Bronchial epithelial cell (primary cell): ENCODE measurements at regions not wholly inside any gene's neighbourhood (a gene's known extent, or its start where the extent isn't known, plus 50 kb on each side); places are given as distances from the start of the nearest gene placed in this dataset.

Experiments
- DNase-seq: peaks from one replicate; pipeline ENCODE4 v3.0.0-alpha.2; 2010; ENCODE audit warnings: low read depth
- FAIRE-seq: peaks from 2 replicates; lab custom pipeline; 2011; peaks lifted over from hg19 to GRCh38; lab: Jason Lieb, UNC
- H3K27me3 ChIP-seq: 2 replicates; pipeline ENCODE4 v1.5.1; 2011; ENCODE audit warnings: low read length; ENCODE audit not compliant: control insufficient read depth, insufficient read depth
- H3K36me3 ChIP-seq: 2 replicates; pipeline ENCODE4 v1.5.1; 2011; ENCODE audit warnings: low read length; ENCODE audit not compliant: control insufficient read depth, insufficient read depth
- H3K4me3 ChIP-seq: 2 replicates; pipeline ENCODE4 v1.5.1; 2011; ENCODE audit warnings: mild to moderate bottlenecking, low read depth, low read length, control low read depth
- TF ChIP-seq, protein P1 (sequence below): IDR thresholded peaks from 2 replicates; pipeline ENCODE4 v1.5.1; 2011; ENCODE audit warnings: mild to moderate bottlenecking, moderate library complexity, low read length, control low read depth, inconsistent platforms; ENCODE audit not compliant: insufficient read depth, severe bottlenecking

DNA sequence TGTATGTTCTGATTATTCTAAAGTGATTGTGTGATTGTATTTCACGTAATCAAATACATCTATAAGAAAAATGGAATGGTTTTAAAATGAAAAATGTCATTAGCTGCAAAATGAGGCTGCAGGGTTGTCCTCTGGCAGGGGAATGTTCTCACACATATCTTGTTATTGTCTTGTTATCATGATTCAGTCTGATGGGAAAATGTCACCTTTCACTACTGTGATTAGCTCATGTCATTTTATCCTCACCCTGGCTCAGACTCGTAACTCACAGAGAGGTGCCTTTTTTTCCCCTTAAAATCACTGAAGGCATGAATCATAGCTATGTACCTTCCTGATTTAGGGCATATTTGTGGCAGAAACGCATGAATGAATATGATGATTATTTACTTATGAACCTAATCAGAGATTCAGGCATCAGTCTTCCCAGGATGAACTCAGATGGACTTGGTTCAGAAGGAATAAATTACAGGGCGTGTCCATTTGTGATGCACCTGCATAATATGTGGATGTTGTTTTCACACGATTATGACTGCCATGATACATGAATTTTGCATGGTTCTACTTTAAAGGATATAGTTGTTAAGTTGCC is 1339.2 kb downstream of the AACS start:
- Histone ChIP-seq H3K36me3 (no peaks in the 10 kb centered on the region), H3K4me3 (no peak overlapping the region), H3K27me3 (no peaks in the 10 kb centered on the region)
- TF ChIP-seq, protein P1, sequence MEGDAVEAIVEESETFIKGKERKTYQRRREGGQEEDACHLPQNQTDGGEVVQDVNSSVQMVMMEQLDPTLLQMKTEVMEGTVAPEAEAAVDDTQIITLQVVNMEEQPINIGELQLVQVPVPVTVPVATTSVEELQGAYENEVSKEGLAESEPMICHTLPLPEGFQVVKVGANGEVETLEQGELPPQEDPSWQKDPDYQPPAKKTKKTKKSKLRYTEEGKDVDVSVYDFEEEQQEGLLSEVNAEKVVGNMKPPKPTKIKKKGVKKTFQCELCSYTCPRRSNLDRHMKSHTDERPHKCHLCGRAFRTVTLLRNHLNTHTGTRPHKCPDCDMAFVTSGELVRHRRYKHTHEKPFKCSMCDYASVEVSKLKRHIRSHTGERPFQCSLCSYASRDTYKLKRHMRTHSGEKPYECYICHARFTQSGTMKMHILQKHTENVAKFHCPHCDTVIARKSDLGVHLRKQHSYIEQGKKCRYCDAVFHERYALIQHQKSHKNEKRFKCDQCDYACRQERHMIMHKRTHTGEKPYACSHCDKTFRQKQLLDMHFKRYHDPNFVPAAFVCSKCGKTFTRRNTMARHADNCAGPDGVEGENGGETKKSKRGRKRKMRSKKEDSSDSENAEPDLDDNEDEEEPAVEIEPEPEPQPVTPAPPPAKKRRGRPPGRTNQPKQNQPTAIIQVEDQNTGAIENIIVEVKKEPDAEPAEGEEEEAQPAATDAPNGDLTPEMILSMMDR = no peak
- DNase-seq = no peak
- FAIRE-seq = no peak

DNA sequence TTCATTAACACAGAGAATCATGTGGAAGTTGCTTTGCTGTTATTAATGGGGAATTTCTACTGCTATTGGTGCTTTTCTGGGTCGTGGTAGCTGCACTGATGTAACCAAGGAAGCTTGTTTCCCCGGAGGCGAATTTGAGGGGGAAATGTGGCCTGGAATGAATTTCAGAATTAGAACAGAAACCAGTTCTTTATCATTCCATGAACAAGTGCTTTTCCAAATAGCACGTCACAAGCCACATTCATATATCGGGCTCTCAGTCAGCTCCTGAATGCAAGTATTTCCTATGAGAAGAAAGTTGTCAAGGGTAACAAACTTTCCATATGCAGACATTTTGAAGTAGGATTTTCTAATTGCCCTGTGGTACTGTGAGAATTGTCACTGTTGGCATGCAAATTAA is 1353.2 kb downstream of the AACS start:
- no peaks in the 10 kb centered on the region for H3K27me3 ChIP-seq

DNA sequence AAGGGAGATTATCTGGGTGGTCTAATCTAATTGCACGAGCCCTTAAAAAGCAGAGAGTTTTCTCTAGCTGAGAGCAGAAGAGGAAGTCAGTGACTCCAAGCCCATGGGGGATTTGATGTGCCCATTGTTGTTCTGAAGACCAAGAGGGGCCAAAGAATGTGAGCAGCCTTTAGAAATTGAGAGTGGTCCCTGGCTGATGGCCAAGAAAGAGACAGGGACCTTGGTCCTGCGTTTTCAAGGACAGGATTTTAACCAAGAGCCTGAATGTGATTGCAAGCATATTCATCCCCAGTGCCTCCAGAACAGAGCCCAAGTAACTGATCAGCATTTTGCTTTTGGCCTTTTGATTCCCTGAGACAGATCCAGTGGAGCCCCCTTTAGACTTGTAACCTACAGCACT is 1353.9 kb downstream of the AACS start:
- FAIRE-seq = no peak
- TF ChIP-seq, protein P1 = no peak
- no peaks in the 10 kb centered on the region for H3K27me3 ChIP-seq
- DNase-seq = no peak
- H3K4me3 ChIP-seq = no peak overlapping the region
- no peaks in the 10 kb centered on the region for H3K36me3 ChIP-seq

More for the DNA sequence above, 1353.2 kb downstream of the AACS start:
- Histone ChIP-seq H3K36me3 (no peaks in the 10 kb centered on the region), H3K4me3 (no peak overlapping the region)
- TF ChIP-seq, protein P1 = no peak
- DNase-seq = no peak
- FAIRE-seq = no peak

DNA sequence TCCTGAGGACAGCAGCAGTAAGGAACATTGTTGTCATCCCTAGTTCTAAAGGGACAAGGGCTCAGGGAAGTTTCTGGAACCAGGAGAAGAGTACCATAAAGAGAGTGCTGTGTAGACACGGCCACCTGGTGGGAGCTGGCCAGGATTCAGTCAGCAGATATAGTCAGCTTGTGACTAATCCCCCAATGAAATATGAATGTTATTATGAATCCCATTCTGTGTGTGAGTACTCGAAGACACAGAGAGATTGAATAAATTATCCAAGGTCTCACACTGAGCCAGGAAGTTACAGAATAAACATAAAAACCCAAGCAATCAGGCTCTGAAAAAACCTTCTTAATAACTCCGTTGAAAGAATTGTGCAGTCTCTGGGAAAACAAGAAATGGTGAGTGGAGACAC is 1359.5 kb downstream of the AACS start:
- TF ChIP-seq, protein P1 = no peak

DNA sequence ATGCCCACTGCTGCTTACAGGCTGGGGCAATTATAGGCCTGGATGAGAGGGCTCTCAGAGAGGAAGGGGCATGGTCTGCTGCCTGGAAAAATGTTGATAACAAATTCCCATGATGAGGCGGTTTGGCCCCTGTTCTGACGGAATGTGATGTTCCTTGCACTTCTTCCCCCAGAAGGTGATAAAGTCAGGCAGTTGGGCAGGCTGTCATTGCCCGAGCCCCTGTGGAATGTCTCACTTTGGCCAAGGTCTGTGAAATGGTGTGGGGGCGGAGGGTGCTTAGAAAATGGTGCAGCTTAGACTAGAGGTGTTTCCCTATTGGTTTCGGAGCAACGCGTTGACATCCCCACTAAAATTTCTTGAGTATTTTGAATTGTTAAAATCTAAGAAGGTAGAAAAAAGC is 1360.0 kb downstream of the AACS start:
- no peak overlapping the region for H3K4me3 ChIP-seq
- TF ChIP-seq, protein P1 = no peak
- no peaks in the 10 kb centered on the region for H3K36me3 ChIP-seq
- DNase-seq (no peak), FAIRE-seq (no peak)
- no peaks in the 10 kb centered on the region for H3K27me3 ChIP-seq

More for the DNA sequence above, 1359.5 kb downstream of the AACS start:
- DNase-seq (no peak), FAIRE-seq (no peak)
- Histone ChIP-seq H3K4me3 (no peak overlapping the region), H3K36me3 (no peaks in the 10 kb centered on the region), H3K27me3 (no peaks in the 10 kb centered on the region)

DNA sequence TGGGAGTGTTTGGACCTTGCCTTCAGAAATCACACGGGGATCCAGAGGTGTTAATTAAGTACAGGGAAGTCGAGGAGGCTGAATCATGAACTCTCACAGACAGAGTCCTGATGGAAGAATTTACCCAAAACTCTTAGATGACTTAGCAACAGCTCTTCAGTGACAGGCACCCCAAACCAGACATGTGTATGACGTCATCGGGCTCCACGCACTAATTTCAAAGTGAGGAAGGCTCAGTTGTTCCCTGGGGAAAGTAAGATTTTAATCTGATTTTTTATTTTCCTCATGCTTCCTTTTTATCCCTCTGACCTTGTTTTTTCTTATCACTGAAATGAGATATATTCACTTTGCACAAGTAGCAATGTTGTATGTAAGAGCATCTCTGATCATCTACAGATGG is 1363.5 kb downstream of the AACS start:
- Histone ChIP-seq H3K4me3 (no peak overlapping the region), H3K27me3 (no peaks in the 10 kb centered on the region), H3K36me3 (no peaks in the 10 kb centered on the region)
- DNase-seq (no peak), FAIRE-seq (no peak)
- TF ChIP-seq, protein P1 = no peak
